GM13977 (cell line): ENCODE measurements at regions not wholly inside any gene's neighbourhood (a gene's known extent, or its start where the extent isn't known, plus 50 kb on each side); places are given as distances from the start of the nearest gene placed in this dataset.
A peak's percentile ranks its signal among the peaks of the same experiment; 100 is the strongest.

Source experiments
- DNase-seq: peaks from one replicate; pipeline ENCODE4 v3.0.0; 2012; ENCODE audit warnings: low spot score
- CTCF ChIP-seq: IDR thresholded peaks from 2 replicates; pipeline ENCODE4 v1.5.1; 2012; ENCODE audit warnings: mild to moderate bottlenecking, control low read depth; ENCODE audit not compliant: insufficient read depth; ENCODE audit errors: extremely low read depth, missing control alignments
- in situ Hi-C: fragments of 300-500 bp; cut with MboI; formaldehyde crosslinking; loops from one replicate; pipeline ENCODE4 v1.12.0; 2022; ENCODE audit warnings: low sequenced_read_pairs, low pct_unique_long_range_greater_than_20kb, mixed read lengths, inconsistent platforms; ENCODE audit not compliant: unreplicated experiment

DNA sequence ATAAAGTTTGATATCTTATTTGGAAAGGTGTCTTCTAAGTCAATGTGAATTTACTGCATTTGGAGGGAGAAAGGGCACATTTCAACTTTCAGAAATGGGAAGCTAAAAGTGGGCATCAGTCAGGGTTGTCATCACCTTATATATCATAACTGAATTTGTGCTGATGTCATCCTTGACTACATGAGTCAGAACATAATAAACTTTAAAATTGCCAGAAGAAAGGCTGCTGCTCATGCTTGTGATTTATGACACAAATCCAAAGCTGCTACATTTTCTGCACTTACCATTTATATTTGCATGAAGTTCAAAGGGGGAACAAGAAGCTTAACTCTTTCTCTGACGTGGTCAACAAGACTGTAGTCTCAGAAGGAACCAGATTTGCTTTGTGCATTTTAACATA, 196.6 kb downstream of the UTP18 start:
- TF ChIP-seq CTCF = no peak
- in situ Hi-C loops = no loop called here
- DNase-seq = no peak

DNA sequence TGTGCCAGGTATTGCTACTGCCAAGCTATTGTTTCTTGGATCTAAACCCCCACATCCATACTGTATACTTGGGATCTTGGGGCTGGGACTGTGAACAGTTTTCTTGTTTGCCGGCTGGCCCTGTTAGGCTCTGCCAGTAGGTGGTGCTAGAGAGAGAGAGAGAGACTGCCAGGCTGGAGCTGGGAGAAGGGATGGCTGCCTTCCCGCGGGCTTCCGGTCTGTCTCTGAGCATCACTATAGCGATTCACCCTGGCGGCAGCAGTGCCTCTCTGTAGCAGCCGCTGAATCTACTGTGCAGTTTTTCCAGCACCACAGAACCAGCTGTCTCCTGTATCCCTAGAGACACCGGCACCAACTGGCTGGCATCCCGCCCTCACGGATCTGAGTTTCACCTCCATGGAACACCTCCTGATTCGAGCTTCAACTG, 201.2 kb downstream of the UTP18 start:
- DNase-seq = peak; percentile 40
- in situ Hi-C loops = no loop called here
- peak; percentile 90 for TF ChIP-seq CTCF

GRCh38 chr17:51463353-51463752, 203.0 kb downstream of the UTP18 start:
- in situ Hi-C loops = no loop called here
- DNase-seq = no peak
- TF ChIP-seq CTCF = no peak

GRCh38 chr17:51467336-51467735, 207.0 kb downstream of the UTP18 start:
- no peak for TF ChIP-seq CTCF
- in situ Hi-C loops = no loop called here
- no peak for DNase-seq

DNA sequence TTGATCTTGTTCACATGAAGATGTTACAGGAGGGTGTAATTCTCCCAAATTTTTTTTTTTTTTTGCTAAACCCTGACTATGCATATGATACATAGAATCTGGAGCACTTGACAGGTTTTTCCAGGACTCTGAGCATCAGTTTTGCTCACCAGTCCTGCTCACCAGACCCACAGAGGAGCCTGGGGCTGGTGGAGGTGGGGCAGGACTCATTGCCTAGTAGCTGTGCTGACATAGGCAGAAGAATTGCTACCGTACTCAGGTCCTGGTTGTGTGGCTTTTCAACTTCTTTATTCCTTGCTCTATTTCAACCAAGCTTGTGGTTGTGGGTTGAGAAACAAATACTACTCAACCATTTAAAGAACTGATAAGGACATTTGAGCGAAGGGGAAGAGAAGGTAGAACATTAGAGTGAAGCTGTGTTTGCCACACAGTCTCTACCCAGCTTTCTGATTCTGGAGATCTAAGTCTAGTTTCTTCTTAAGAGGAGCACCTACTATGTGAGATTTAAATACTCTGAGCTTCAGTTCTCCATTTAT, 212.4 kb downstream of the UTP18 start:
- DNase-seq = no peak
- in situ Hi-C loops = no loop called here
- TF ChIP-seq CTCF = no peak

GRCh38 chr17:51474764-51475163, 214.4 kb downstream of the UTP18 start:
- no peak for TF ChIP-seq CTCF
- no peak for DNase-seq
- in situ Hi-C loops = no loop called here

GRCh38 chr17:51475730-51476129, 215.4 kb downstream of the UTP18 start:
- DNase-seq = no peak
- no peak for TF ChIP-seq CTCF
- in situ Hi-C loops = no loop called here
